Chondrocyte (in vitro differentiated cells): ENCODE measurements at regions not wholly inside any gene's neighbourhood (a gene's known extent, or its start where the extent isn't known, plus 50 kb on each side); places are given as distances from the start of the nearest gene placed in this dataset.

Experiments
- DNase-seq: peaks from one replicate; pipeline ENCODE4 v3.0.0; 2021; ENCODE audit warnings: mixed read lengths, low spot score
- H3K27ac Mint-ChIP-seq: one replicate; pipeline ENCODE4 v1.8.0; 2021; ENCODE audit warnings: mild to moderate bottlenecking, moderate library complexity, mixed read lengths; ENCODE audit not compliant: unreplicated experiment
- H3K27me3 Mint-ChIP-seq: 2 replicates; pipeline ENCODE4 v1.8.0; 2021; ENCODE audit warnings: low read depth, mixed read lengths
- H3K36me3 Mint-ChIP-seq: 2 replicates; pipeline ENCODE4 v1.8.0; 2021; ENCODE audit warnings: low read depth, mixed read lengths
- H3K4me1 Mint-ChIP-seq: 2 replicates; pipeline ENCODE4 v1.8.0; 2021; ENCODE audit warnings: low read depth, mild to moderate bottlenecking, mixed read lengths
- H3K4me3 Mint-ChIP-seq: one replicate; pipeline ENCODE4 v1.8.0; 2021; ENCODE audit warnings: mild to moderate bottlenecking, moderate library complexity, mixed read lengths; ENCODE audit not compliant: unreplicated experiment
- H3K9me3 Mint-ChIP-seq: 2 replicates; pipeline ENCODE4 v1.8.0; 2021; ENCODE audit warnings: low read depth, mixed read lengths
- TF ChIP-seq, protein P1 (sequence below): fragments of 200-600 bp; sonication (generic); IDR thresholded peaks from 2 replicates; pipeline ENCODE4 v1.5.0; 2021; ENCODE audit warnings: antibody characterized with exemption, mild to moderate bottlenecking, moderate library complexity

- DNase-seq, result no peak
- H3K27me3 Mint-ChIP-seq, result no peaks in the 10 kb centered on the region
- H3K4me3 Mint-ChIP-seq, result no peak overlapping the region
- TF ChIP-seq, protein P1, sequence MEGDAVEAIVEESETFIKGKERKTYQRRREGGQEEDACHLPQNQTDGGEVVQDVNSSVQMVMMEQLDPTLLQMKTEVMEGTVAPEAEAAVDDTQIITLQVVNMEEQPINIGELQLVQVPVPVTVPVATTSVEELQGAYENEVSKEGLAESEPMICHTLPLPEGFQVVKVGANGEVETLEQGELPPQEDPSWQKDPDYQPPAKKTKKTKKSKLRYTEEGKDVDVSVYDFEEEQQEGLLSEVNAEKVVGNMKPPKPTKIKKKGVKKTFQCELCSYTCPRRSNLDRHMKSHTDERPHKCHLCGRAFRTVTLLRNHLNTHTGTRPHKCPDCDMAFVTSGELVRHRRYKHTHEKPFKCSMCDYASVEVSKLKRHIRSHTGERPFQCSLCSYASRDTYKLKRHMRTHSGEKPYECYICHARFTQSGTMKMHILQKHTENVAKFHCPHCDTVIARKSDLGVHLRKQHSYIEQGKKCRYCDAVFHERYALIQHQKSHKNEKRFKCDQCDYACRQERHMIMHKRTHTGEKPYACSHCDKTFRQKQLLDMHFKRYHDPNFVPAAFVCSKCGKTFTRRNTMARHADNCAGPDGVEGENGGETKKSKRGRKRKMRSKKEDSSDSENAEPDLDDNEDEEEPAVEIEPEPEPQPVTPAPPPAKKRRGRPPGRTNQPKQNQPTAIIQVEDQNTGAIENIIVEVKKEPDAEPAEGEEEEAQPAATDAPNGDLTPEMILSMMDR, result no peak
- peaks cover 14% of the 10 kb centered on the region for H3K4me1 Mint-ChIP-seq
- H3K27ac Mint-ChIP-seq, result no peak overlapping the region
- H3K36me3 Mint-ChIP-seq, result no peaks in the 10 kb centered on the region
- H3K9me3 Mint-ChIP-seq, result no peaks in the 10 kb centered on the region
Observed at GRCh38 chr13:108428691-108429090, 159.2 kb downstream of the TNFSF13B start.

GRCh38 chr13:108433976-108434755 lies 164.6 kb downstream of the TNFSF13B start:
- no peak overlapping the region for H3K4me3 Mint-ChIP-seq
- DNase-seq, result no peak
- no peaks in the 10 kb centered on the region for H3K36me3 Mint-ChIP-seq
- H3K9me3 Mint-ChIP-seq, result no peaks in the 10 kb centered on the region
- H3K4me1 Mint-ChIP-seq, result peaks cover 11% of the 10 kb centered on the region
- no peak overlapping the region for H3K27ac Mint-ChIP-seq
- no peaks in the 10 kb centered on the region for H3K27me3 Mint-ChIP-seq
- TF ChIP-seq, protein P1, result no peak

DNA sequence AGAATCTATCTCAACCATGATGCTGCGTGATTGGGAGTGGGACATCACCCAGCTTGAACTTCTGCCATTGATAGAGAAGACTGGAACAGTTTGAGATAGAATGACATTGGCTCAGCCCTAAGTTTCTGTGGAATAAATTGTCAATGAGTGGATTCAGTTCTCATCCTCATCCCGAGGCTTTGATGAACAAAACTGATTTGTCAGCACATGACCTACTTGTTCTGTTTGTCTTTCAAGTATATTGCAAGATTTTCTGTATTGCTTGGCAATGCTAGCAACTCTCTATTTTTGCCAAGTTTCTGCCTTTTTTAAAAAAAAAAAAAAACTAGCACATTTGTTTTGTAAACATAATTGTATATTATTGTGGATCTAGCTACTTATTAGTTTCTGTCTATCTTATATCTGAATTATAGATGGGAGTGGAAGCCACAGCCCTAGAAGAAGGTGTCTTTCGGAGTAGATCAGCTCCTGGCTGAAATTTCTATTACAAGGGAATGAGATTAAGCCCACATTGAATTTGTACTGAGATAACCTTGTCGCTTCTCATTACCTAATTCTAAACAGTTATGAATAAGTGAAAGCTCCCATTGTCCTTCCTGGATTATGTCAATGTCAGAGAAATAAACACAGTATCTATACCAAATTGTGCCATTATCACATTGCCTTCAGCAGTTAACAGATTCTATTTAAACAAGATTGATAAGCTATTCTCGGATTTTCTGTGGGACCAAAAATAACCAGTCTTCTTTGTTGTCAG lies 166.1 kb downstream of the TNFSF13B start:
- Mint-ChIP-seq H3K27ac (no peak overlapping the region), H3K27me3 (no peaks in the 10 kb centered on the region), H3K4me3 (no peak overlapping the region), H3K9me3 (no peaks in the 10 kb centered on the region), H3K36me3 (no peaks in the 10 kb centered on the region), H3K4me1 (peaks cover 11% of the 10 kb centered on the region)
- no peak for DNase-seq
- TF ChIP-seq, protein P1, result no peak

DNA sequence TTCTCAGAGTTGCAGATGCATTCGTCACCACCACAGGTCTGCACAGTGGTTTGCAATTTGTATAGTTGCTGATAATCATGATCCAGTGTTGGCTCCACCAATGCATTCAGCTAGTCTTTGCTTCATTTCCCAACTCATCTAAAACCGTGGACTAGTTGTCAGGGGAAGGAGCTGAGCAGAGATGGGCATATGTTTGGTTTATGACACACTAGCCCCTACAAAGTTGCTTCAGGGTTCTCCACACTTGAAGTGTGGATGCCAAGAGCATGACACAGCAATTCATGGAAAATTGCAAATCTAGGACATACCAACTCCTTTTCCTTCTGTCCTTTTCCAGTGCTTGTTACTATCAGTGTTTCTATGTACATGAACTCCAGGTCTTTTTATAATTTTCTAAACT lies 168.0 kb downstream of the TNFSF13B start:
- peaks cover 11% of the 10 kb centered on the region for H3K4me1 Mint-ChIP-seq
- DNase-seq, result no peak
- no peaks in the 10 kb centered on the region for H3K27me3 Mint-ChIP-seq
- H3K27ac Mint-ChIP-seq, result no peak overlapping the region
- no peak overlapping the region for H3K4me3 Mint-ChIP-seq
- no peaks in the 10 kb centered on the region for H3K36me3 Mint-ChIP-seq
- TF ChIP-seq, protein P1, result no peak
- H3K9me3 Mint-ChIP-seq, result no peaks in the 10 kb centered on the region

DNA sequence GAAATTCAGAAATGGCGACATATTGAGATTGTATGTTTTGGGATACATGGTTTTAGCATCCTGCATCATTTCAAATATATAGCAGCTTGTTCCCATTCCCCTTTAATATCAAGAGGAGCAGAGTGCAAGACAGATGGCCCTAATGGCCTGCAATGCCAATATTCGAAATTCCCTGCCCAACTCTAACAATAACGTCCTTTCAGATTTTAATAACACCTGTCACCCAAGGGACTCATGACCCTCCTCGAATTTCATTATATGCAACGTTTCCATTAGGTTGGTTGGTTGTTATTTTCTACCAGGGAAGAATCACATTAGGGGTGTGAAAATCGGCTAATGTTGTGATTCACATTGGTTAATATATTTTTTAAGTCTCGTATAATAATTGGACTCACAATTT lies 170.0 kb downstream of the TNFSF13B start:
- TF ChIP-seq, protein P1, result no peak
- Mint-ChIP-seq H3K27ac (no peak overlapping the region), H3K4me3 (no peak overlapping the region), H3K27me3 (no peaks in the 10 kb centered on the region), H3K4me1 (peaks cover 11% of the 10 kb centered on the region), H3K9me3 (no peaks in the 10 kb centered on the region), H3K36me3 (no peaks in the 10 kb centered on the region)
- no peak for DNase-seq
